ENCODE measurements at regions not wholly inside any gene's neighbourhood (a gene's known extent, or its start where the extent isn't known, plus 50 kb on each side); places are given as distances from the start of the nearest gene placed in this dataset.

DNA sequence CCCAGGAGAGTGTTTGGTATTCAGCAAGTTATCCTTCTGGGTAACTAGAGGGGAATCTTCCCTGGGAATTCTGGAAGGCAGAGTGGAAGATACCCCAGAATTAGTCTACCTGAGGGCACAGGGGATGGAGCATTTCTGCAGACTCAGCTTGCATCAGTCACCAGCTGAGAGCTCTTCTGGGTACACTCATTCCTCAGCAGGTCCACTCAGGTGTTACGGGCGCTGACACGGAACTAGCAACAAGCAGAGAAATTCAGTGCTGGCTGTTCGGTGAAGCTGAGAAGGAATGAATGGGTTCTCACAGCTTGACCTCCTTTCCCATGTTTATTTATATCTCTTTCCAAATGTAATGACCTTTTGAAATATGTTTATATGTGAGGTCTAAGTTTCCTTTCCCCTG is 106.0 kb upstream of the PNPLA4 start:
- TF ChIP-seq SP1 (IDR thresholded peaks at IDR 0.05) (no peak), EGR1 (IDR thresholded peaks at IDR 0.05; ENCODE audit: low read depth in 2 of 2) (no peak)
- TF ChIP-seq, protein P1, sequence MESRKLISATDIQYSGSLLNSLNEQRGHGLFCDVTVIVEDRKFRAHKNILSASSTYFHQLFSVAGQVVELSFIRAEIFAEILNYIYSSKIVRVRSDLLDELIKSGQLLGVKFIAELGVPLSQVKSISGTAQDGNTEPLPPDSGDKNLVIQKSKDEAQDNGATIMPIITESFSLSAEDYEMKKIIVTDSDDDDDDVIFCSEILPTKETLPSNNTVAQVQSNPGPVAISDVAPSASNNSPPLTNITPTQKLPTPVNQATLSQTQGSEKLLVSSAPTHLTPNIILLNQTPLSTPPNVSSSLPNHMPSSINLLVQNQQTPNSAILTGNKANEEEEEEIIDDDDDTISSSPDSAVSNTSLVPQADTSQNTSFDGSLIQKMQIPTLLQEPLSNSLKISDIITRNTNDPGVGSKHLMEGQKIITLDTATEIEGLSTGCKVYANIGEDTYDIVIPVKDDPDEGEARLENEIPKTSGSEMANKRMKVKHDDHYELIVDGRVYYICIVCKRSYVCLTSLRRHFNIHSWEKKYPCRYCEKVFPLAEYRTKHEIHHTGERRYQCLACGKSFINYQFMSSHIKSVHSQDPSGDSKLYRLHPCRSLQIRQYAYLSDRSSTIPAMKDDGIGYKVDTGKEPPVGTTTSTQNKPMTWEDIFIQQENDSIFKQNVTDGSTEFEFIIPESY (IDR thresholded peaks at IDR 0.05), result no peak

Data from liver (tissue), 2 donors.